ENCODE measurements at regions not wholly inside any gene's neighbourhood (a gene's known extent, or its start where the extent isn't known, plus 50 kb on each side); places are given as distances from the start of the nearest gene placed in this dataset.

GRCh38 chr13:38477676-38478075, 128.0 kb downstream of the UFM1 start (continued):
- TF ChIP-seq, protein P1, sequence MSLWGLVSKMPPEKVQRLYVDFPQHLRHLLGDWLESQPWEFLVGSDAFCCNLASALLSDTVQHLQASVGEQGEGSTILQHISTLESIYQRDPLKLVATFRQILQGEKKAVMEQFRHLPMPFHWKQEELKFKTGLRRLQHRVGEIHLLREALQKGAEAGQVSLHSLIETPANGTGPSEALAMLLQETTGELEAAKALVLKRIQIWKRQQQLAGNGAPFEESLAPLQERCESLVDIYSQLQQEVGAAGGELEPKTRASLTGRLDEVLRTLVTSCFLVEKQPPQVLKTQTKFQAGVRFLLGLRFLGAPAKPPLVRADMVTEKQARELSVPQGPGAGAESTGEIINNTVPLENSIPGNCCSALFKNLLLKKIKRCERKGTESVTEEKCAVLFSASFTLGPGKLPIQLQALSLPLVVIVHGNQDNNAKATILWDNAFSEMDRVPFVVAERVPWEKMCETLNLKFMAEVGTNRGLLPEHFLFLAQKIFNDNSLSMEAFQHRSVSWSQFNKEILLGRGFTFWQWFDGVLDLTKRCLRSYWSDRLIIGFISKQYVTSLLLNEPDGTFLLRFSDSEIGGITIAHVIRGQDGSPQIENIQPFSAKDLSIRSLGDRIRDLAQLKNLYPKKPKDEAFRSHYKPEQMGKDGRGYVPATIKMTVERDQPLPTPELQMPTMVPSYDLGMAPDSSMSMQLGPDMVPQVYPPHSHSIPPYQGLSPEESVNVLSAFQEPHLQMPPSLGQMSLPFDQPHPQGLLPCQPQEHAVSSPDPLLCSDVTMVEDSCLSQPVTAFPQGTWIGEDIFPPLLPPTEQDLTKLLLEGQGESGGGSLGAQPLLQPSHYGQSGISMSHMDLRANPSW (CRISPR knock-in tag; conservative IDR thresholded peaks at IDR 0.05; ENCODE audit: low read depth), result no peak
- TF ChIP-seq RELA (CRISPR knock-in tag; IDR thresholded peaks at IDR 0.05; ENCODE audit: borderline replicate concordance), result no peak
- TF ChIP-seq ELF4 (CRISPR knock-in tag; IDR thresholded peaks at IDR 0.05; ENCODE audit: low read depth), result no peak
- no peak for TF ChIP-seq HMGA2 (CRISPR knock-in tag; IDR thresholded peaks at IDR 0.05)
- TF ChIP-seq ZNF532 (CRISPR knock-in tag; IDR thresholded peaks at IDR 0.05; ENCODE audit: borderline replicate concordance), result no peak
- TF ChIP-seq TP53 (CRISPR knock-in tag; IDR thresholded peaks at IDR 0.05), result no peak
- TF ChIP-seq ZNF671 (CRISPR knock-in tag; IDR thresholded peaks at IDR 0.05), result no peak
- TF ChIP-seq GTF2I (CRISPR knock-in tag; conservative IDR thresholded peaks at IDR 0.05), result no peak
- TF ChIP-seq NR3C1 (CRISPR knock-in tag; conservative IDR thresholded peaks at IDR 0.05; ENCODE audit: low read depth), result no peak
- no peak for TF ChIP-seq ESRRA (CRISPR knock-in tag; IDR thresholded peaks at IDR 0.05; ENCODE audit: borderline replicate concordance)

GRCh38 chr13:38483623-38484022, 134.0 kb downstream of the UFM1 start:
- H3K27me3 Mint-ChIP-seq (ENCODE audit: low read depth), result no peaks in the 10 kb centered on the region
- H3K27ac Mint-ChIP-seq, result no peak overlapping the region
- ChIA-PET POLR2A (no interaction called here), CTCF (no interaction called here)
- no peaks in the 10 kb centered on the region for H3K4me1 Mint-ChIP-seq
- no peaks in the 10 kb centered on the region for H3K36me3 Mint-ChIP-seq
- H3K9me3 Mint-ChIP-seq, result no peaks in the 10 kb centered on the region
- DNase-seq (ENCODE audit: low spot score), result no peak
- ATAC-seq, result no peak
- no peak overlapping the region for H3K4me3 Mint-ChIP-seq
- TF ChIP-seq, protein P2, sequence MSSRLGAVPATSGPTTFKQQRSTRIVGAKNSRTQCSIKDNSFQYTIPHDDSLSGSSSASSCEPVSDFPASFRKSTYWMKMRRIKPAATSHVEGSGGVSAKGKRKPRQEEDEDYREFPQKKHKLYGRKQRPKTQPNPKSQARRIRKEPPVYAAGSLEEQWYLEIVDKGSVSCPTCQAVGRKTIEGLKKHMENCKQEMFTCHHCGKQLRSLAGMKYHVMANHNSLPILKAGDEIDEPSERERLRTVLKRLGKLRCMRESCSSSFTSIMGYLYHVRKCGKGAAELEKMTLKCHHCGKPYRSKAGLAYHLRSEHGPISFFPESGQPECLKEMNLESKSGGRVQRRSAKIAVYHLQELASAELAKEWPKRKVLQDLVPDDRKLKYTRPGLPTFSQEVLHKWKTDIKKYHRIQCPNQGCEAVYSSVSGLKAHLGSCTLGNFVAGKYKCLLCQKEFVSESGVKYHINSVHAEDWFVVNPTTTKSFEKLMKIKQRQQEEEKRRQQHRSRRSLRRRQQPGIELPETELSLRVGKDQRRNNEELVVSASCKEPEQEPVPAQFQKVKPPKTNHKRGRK (CRISPR knock-in tag; IDR thresholded peaks at IDR 0.05; ENCODE audit: borderline replicate concordance), result no peak
- TF ChIP-seq E2F4 (CRISPR knock-in tag; IDR thresholded peaks at IDR 0.05; ENCODE audit: borderline replicate concordance, low read depth) (no peak), JAZF1 (CRISPR knock-in tag; IDR thresholded peaks at IDR 0.05) (no peak), ZNF219 (CRISPR knock-in tag; IDR thresholded peaks at IDR 0.05; ENCODE audit: borderline replicate concordance) (no peak), ELF4 (CRISPR knock-in tag; IDR thresholded peaks at IDR 0.05; ENCODE audit: low read depth) (no peak), NFE2L1 (CRISPR knock-in tag; IDR thresholded peaks at IDR 0.05) (no peak), ZBTB43 (CRISPR knock-in tag; IDR thresholded peaks at IDR 0.05) (no peak)
- TF ChIP-seq, protein P3, sequence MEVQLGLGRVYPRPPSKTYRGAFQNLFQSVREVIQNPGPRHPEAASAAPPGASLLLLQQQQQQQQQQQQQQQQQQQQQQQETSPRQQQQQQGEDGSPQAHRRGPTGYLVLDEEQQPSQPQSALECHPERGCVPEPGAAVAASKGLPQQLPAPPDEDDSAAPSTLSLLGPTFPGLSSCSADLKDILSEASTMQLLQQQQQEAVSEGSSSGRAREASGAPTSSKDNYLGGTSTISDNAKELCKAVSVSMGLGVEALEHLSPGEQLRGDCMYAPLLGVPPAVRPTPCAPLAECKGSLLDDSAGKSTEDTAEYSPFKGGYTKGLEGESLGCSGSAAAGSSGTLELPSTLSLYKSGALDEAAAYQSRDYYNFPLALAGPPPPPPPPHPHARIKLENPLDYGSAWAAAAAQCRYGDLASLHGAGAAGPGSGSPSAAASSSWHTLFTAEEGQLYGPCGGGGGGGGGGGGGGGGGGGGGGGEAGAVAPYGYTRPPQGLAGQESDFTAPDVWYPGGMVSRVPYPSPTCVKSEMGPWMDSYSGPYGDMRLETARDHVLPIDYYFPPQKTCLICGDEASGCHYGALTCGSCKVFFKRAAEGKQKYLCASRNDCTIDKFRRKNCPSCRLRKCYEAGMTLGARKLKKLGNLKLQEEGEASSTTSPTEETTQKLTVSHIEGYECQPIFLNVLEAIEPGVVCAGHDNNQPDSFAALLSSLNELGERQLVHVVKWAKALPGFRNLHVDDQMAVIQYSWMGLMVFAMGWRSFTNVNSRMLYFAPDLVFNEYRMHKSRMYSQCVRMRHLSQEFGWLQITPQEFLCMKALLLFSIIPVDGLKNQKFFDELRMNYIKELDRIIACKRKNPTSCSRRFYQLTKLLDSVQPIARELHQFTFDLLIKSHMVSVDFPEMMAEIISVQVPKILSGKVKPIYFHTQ (CRISPR knock-in tag; IDR thresholded peaks at IDR 0.05), result no peak
- TF ChIP-seq, protein P4, sequence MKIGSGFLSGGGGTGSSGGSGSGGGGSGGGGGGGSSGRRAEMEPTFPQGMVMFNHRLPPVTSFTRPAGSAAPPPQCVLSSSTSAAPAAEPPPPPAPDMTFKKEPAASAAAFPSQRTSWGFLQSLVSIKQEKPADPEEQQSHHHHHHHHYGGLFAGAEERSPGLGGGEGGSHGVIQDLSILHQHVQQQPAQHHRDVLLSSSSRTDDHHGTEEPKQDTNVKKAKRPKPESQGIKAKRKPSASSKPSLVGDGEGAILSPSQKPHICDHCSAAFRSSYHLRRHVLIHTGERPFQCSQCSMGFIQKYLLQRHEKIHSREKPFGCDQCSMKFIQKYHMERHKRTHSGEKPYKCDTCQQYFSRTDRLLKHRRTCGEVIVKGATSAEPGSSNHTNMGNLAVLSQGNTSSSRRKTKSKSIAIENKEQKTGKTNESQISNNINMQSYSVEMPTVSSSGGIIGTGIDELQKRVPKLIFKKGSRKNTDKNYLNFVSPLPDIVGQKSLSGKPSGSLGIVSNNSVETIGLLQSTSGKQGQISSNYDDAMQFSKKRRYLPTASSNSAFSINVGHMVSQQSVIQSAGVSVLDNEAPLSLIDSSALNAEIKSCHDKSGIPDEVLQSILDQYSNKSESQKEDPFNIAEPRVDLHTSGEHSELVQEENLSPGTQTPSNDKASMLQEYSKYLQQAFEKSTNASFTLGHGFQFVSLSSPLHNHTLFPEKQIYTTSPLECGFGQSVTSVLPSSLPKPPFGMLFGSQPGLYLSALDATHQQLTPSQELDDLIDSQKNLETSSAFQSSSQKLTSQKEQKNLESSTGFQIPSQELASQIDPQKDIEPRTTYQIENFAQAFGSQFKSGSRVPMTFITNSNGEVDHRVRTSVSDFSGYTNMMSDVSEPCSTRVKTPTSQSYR (CRISPR knock-in tag; IDR thresholded peaks at IDR 0.05), result no peak
- TF ChIP-seq, protein P5, sequence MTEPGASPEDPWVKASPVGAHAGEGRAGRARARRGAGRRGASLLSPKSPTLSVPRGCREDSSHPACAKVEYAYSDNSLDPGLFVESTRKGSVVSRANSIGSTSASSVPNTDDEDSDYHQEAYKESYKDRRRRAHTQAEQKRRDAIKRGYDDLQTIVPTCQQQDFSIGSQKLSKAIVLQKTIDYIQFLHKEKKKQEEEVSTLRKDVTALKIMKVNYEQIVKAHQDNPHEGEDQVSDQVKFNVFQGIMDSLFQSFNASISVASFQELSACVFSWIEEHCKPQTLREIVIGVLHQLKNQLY (CRISPR knock-in tag; IDR thresholded peaks at IDR 0.05), result no peak
